ENCODE measurements at regions not wholly inside any gene's neighbourhood (a gene's known extent, or its start where the extent isn't known, plus 50 kb on each side); places are given as distances from the start of the nearest gene placed in this dataset.
A peak's percentile ranks its signal among the peaks of the same experiment; 100 is the strongest.

DNA sequence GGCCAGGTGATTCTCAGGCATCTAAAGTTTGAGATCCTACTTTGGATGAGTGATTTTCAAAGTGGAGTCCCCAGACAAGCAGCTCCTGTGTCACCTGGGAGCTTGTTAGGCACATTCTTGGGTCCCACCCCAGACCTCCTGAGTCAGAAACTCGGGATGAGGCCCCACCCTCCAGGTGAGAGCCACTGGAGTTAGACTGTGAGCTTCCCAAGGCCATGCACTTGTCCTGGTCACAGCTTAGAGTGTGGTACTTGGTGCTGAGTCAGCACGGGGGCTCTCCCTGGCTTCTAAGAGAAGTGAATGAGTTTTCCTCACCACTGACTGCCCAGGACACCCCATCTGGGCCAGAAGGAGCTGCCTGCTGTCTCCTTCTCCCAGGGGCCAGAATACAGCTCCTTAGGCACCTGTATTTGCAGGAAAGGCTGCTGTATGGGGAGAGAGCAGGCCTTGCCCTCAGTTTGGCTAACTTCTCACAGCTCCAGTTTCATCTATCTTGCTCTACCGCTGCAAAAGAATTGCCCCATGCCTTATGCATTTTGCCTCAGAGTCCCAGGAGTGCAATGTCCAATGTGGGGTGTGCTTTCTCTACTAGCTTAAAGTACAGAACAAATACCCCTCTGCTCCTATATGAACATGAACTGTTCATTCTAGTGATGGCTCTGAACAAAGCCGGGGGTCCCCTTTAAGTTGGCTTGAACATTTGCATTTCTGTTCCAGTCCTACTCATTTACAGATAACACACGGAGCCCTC lies 98.1 kb downstream of the PSMG1 start:
- TF ChIP-seq, protein P1, sequence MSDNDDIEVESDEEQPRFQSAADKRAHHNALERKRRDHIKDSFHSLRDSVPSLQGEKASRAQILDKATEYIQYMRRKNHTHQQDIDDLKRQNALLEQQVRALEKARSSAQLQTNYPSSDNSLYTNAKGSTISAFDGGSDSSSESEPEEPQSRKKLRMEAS (IDR thresholded peaks at IDR 0.05; ENCODE audit: low read depth, low read length): no peak
- TF ChIP-seq POLR2A (IDR thresholded peaks at IDR 0.05; ENCODE audit: extremely low read depth, insufficient read length) (no peak), MYC (IDR thresholded peaks at IDR 0.05; ENCODE audit: low read depth, low read length) (no peak)
- TF ChIP-seq, protein P2, sequence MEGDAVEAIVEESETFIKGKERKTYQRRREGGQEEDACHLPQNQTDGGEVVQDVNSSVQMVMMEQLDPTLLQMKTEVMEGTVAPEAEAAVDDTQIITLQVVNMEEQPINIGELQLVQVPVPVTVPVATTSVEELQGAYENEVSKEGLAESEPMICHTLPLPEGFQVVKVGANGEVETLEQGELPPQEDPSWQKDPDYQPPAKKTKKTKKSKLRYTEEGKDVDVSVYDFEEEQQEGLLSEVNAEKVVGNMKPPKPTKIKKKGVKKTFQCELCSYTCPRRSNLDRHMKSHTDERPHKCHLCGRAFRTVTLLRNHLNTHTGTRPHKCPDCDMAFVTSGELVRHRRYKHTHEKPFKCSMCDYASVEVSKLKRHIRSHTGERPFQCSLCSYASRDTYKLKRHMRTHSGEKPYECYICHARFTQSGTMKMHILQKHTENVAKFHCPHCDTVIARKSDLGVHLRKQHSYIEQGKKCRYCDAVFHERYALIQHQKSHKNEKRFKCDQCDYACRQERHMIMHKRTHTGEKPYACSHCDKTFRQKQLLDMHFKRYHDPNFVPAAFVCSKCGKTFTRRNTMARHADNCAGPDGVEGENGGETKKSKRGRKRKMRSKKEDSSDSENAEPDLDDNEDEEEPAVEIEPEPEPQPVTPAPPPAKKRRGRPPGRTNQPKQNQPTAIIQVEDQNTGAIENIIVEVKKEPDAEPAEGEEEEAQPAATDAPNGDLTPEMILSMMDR (IDR thresholded peaks at IDR 0.05; ENCODE audit: low read depth, low read length): no peak
- H3K4me3 ChIP-seq (ENCODE audit: low read depth, low read length): no peak overlapping the region
- no peak for DNase-seq (ENCODE audit: low read depth)

DNA sequence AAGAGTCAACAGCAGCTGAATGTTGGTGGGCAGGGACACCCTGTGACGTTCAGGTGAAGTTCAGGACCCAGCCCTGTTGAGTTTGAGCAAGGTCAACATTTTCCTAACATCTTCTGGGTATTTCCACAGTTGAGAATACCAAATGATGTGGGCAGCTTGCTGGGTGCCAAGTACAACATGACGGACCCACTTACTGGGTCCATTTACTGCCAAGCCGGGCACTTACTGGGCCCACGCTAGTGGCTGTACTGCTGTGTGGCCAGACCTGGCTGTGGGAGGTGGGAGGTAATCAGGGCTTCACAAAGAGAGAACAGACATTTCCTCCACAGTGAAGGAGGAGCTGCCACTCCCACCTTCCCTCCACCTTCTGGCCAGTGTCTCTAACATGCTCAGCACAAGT lies 99.2 kb downstream of the PSMG1 start:
- H3K4me3 ChIP-seq (ENCODE audit: low read depth, low read length): no peak overlapping the region
- no peak for TF ChIP-seq POLR2A (IDR thresholded peaks at IDR 0.05; ENCODE audit: extremely low read depth, insufficient read length)
- TF ChIP-seq, protein P1 (IDR thresholded peaks at IDR 0.05; ENCODE audit: low read depth, low read length): no peak
- no peak for TF ChIP-seq MYC (IDR thresholded peaks at IDR 0.05; ENCODE audit: low read depth, low read length)
- TF ChIP-seq, protein P2 (IDR thresholded peaks at IDR 0.05; ENCODE audit: low read depth, low read length): no peak
- no peak for DNase-seq (ENCODE audit: low read depth)

DNA sequence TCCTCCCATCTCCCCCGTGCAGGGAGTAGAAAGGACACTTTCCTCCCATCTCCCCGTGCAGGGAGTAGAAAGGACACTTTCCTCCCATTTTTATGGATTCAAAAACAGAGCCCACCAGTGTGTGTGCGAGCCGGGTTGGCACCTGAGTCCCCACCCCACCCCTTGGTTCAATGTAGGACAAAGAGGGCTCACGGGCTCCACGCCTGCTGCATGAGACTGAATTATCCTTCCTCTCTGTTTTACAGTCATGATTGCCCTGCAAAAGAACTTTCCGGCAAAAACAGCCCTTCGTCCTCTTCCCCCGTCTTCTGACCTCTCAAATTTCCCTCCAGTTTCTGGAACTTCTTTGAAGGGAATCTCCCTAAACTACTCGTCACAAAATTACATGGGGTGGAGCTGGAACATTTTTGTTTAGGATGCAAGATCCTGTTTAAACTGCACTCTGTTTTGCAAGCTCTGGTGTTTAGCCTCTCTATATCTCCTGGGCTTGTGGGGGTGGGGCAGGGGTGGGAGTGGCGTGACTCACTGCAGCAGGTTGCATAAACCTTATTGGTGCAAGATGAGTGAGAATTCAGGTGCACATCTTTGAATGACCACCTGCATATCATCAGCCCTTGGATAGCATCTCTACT lies 99.8 kb downstream of the PSMG1 start:
- TF ChIP-seq POLR2A (IDR thresholded peaks at IDR 0.05; ENCODE audit: extremely low read depth, insufficient read length): no peak
- TF ChIP-seq, protein P2 (IDR thresholded peaks at IDR 0.05; ENCODE audit: low read depth, low read length): no peak
- TF ChIP-seq, protein P1 (IDR thresholded peaks at IDR 0.05; ENCODE audit: low read depth, low read length): no peak
- DNase-seq (ENCODE audit: low read depth): peak; percentile 28
- H3K4me3 ChIP-seq (ENCODE audit: low read depth, low read length): no peak overlapping the region

DNA sequence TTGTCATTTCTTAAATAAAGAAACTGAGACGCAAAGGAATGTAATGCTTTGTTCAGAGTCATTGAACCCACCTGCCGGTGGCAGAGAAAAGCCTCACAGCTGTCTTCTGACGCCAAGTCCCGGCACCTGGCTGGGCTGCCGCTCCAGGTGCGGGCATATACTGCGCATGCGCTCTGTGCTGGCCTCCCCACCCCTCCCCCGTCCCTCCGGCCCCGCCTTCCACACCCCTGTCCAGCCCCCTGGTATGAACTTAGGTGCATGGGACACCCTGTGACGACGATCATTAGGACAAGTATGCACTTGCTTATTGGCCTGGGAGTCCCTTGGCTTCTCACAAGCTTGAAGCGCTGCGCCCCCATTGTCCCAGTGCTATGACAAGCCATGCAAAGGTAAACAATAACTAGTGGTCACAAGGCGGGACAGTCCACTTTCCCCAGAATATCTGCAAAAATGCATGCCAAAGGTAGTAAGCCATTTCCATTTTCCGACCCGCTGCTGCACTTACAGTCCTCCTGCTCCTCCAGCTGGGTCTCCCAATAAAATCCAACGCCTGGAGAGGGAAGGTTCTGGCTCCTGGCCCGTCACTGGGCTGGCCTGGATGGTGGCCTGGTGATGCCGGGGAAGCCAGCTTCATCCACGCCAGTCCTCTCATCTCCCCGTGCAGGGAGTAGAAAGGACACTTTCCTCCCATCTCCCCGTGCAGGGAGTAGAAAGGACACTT lies 100.4 kb downstream of the PSMG1 start:
- TF ChIP-seq MYC (IDR thresholded peaks at IDR 0.05; ENCODE audit: low read depth, low read length) (no peak), POLR2A (IDR thresholded peaks at IDR 0.05; ENCODE audit: extremely low read depth, insufficient read length) (no peak)
- TF ChIP-seq, protein P2 (IDR thresholded peaks at IDR 0.05; ENCODE audit: low read depth, low read length): no peak
- TF ChIP-seq, protein P1 (IDR thresholded peaks at IDR 0.05; ENCODE audit: low read depth, low read length): no peak
- DNase-seq (ENCODE audit: low read depth): no peak
- H3K4me3 ChIP-seq (ENCODE audit: low read depth, low read length): no peak overlapping the region

DNA sequence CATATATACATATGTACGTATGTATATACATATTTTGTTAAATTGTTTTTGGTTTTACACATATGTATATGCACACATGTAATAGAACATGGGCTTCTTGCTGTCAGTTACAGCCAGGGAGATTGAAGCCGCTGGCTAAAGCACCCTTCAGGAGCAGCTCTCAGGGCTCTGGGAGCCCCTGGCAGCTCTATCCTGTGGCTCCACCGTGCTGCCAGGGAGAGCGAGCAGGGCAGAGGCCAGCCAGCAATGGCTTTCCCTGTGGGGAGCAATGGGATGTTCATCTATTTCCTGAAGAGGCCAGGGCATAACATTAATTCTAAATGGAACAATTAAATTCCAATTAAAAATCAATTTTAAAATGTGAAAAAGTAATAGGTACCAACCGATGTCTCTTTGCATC lies 102.9 kb downstream of the PSMG1 start:
- no peak overlapping the region for H3K4me3 ChIP-seq (ENCODE audit: low read depth, low read length)
- DNase-seq (ENCODE audit: low read depth): no peak
- TF ChIP-seq, protein P1 (IDR thresholded peaks at IDR 0.05; ENCODE audit: low read depth, low read length): no peak
- TF ChIP-seq MYC (IDR thresholded peaks at IDR 0.05; ENCODE audit: low read depth, low read length) (no peak), POLR2A (IDR thresholded peaks at IDR 0.05; ENCODE audit: extremely low read depth, insufficient read length) (no peak)
- TF ChIP-seq, protein P2 (IDR thresholded peaks at IDR 0.05; ENCODE audit: low read depth, low read length): no peak
